BE2C (cell line): ENCODE measurements at regions not wholly inside any gene's neighbourhood (a gene's known extent, or its start where the extent isn't known, plus 50 kb on each side); places are given as distances from the start of the nearest gene placed in this dataset.

Source experiments
- DNase-seq: peaks from one replicate; pipeline ENCODE4 v3.0.0-alpha.2; 2020
- H3K27me3 ChIP-seq: fragments of 250-450 bp; sonication (Bioruptor Pico); 2 replicates; pipeline ENCODE4 v1.5.1; 2020; ENCODE audit warnings: mild to moderate bottlenecking
- H3K36me3 ChIP-seq: fragments of 250-450 bp; sonication (Bioruptor Pico); 2 replicates; pipeline ENCODE4 v1.5.1; 2020; ENCODE audit warnings: mild to moderate bottlenecking
- H3K4me1 ChIP-seq: fragments of 250-450 bp; sonication (Bioruptor Pico); 2 replicates; pipeline ENCODE4 v1.5.1; 2020
- H3K4me3 ChIP-seq: 2 replicates; pipeline ENCODE4 v1.5.1; 2011; ENCODE audit warnings: low read depth, low read length
- H3K9me3 ChIP-seq: fragments of 250-450 bp; sonication (Bioruptor Pico); 2 replicates; pipeline ENCODE4 v1.5.1; 2020
- CTCF ChIP-seq: IDR thresholded peaks from 2 replicates; pipeline ENCODE4 v1.5.1; 2012; ENCODE audit warnings: mild to moderate bottlenecking, low read depth, low read length

GRCh38 chr5:56763711-56764466 is 51.5 kb upstream of the MAP3K1 start:
- Histone ChIP-seq H3K4me1 (peaks cover 25% of the 10 kb centered on the region), H3K4me3 (peak overlapping the region; percentile 29), H3K36me3 (no peaks in the 10 kb centered on the region), H3K9me3 (no peaks in the 10 kb centered on the region), H3K27me3 (no peaks in the 10 kb centered on the region)
- peak; percentile 96 for DNase-seq
- TF ChIP-seq CTCF, result no peak

GRCh38 chr5:56763182-56763581 is 52.2 kb upstream of the MAP3K1 start:
- no peaks in the 10 kb centered on the region for H3K27me3 ChIP-seq
- no peaks in the 10 kb centered on the region for H3K9me3 ChIP-seq
- TF ChIP-seq CTCF, result no peak
- peaks cover 25% of the 10 kb centered on the region for H3K4me1 ChIP-seq
- H3K4me3 ChIP-seq, result peak overlapping the region; percentile 29; the same call in 1 of the 2 replicates
- no peaks in the 10 kb centered on the region for H3K36me3 ChIP-seq
- DNase-seq, result no peak

GRCh38 chr5:56761151-56761885 is 54.0 kb upstream of the MAP3K1 start:
- no peak overlapping the region for H3K4me3 ChIP-seq
- no peaks in the 10 kb centered on the region for H3K27me3 ChIP-seq
- H3K4me1 ChIP-seq, result peaks cover 25% of the 10 kb centered on the region
- no peak for DNase-seq
- no peak for TF ChIP-seq CTCF
- H3K36me3 ChIP-seq, result no peaks in the 10 kb centered on the region
- H3K9me3 ChIP-seq, result no peaks in the 10 kb centered on the region

GRCh38 chr5:56760723-56761122 is 54.6 kb upstream of the MAP3K1 start:
- H3K9me3 ChIP-seq, result no peaks in the 10 kb centered on the region
- peaks cover 25% of the 10 kb centered on the region for H3K4me1 ChIP-seq
- no peaks in the 10 kb centered on the region for H3K36me3 ChIP-seq
- TF ChIP-seq CTCF, result no peak
- H3K27me3 ChIP-seq, result no peaks in the 10 kb centered on the region
- no peak overlapping the region for H3K4me3 ChIP-seq
- DNase-seq, result no peak

GRCh38 chr5:56759521-56760216 is 55.7 kb upstream of the MAP3K1 start:
- no peaks in the 10 kb centered on the region for H3K27me3 ChIP-seq
- no peak overlapping the region for H3K4me3 ChIP-seq
- DNase-seq, result peak; percentile 19
- H3K4me1 ChIP-seq, result peaks cover 25% of the 10 kb centered on the region
- no peaks in the 10 kb centered on the region for H3K9me3 ChIP-seq
- H3K36me3 ChIP-seq, result no peaks in the 10 kb centered on the region
- no peak for TF ChIP-seq CTCF
